Panc1 (cell line): ENCODE measurements at regions not wholly inside any gene's neighbourhood (a gene's known extent, or its start where the extent isn't known, plus 50 kb on each side); places are given as distances from the start of the nearest gene placed in this dataset.

Experiments used
- ATAC-seq: fragments of 200-7000 bp; cut with Tn5 transposase; 2 replicates; pipeline ENCODE4 v1.9.1; 2020; ENCODE audit warnings: mild to moderate bottlenecking, moderate library complexity
- BruUV-seq: library from RNA; stranded (reverse); fragments of 400-500 nt; replicated peaks from 2 replicates; lab custom pipeline; 2021; lab: Mats Ljungman, UMichigan
- CTCF ChIA-PET: fragments of 300-600 bp; sonication (Branson Sonifier 250); formaldehyde crosslinking; loops from one replicate; lab custom pipeline; 2022; ENCODE audit warnings: antibody characterized with exemption; lab: Charles Lee
- POLR2A ChIA-PET: fragments of 300-600 bp; sonication (Branson Sonifier 250); formaldehyde crosslinking; loops from one replicate; lab custom pipeline; 2022; ENCODE audit warnings: antibody characterized with exemption; lab: Charles Lee
- DNase-seq: peaks from one replicate; pipeline ENCODE4 v3.0.0-alpha.2; 2010; ENCODE audit warnings: low read depth, low spot score
- H3K27ac ChIP-seq: 2 replicates; pipeline ENCODE4 v1.5.1; 2011; ENCODE audit warnings: mild to moderate bottlenecking, low read length, inconsistent platforms
- H3K27me3 ChIP-seq: fragments of 200-500 bp; sonication (Bioruptor generic); 2 replicates; pipeline ENCODE4 v1.6.0; 2014; ENCODE audit warnings: low read length, inconsistent platforms; ENCODE audit not compliant: control insufficient read depth, insufficient read depth
- H3K36me3 ChIP-seq: fragments of 200-500 bp; sonication (Bioruptor generic); 2 replicates; pipeline ENCODE4 v1.5.1; 2014; ENCODE audit warnings: inconsistent platforms, mild to moderate bottlenecking, low read length, moderate library complexity; ENCODE audit not compliant: control insufficient read depth, insufficient read depth
- H3K4me1 ChIP-seq: 2 replicates; pipeline ENCODE4 v1.5.1; 2011; ENCODE audit warnings: inconsistent platforms, mild to moderate bottlenecking, low read length, moderate library complexity; ENCODE audit not compliant: control insufficient read depth, insufficient read depth
- H3K4me3 ChIP-seq, 2 experiments: 2 replicates each; pipeline ENCODE4 v1.5.1; 2011 to 2012; ENCODE audit warnings: low read depth in 2 of 2, low read length in 2 of 2, mild to moderate bottlenecking in 2 of 2, inconsistent platforms in 1 of 2, moderate library complexity in 1 of 2
- H3K9me3 ChIP-seq: fragments of 200-500 bp; sonication (Bioruptor generic); 2 replicates; pipeline ENCODE4 v1.5.1; 2014; ENCODE audit warnings: low read depth, mild to moderate bottlenecking, inconsistent platforms, low read length, moderate library complexity; ENCODE audit not compliant: control insufficient read depth, insufficient read depth
- CTCF ChIP-seq: fragments of 450-650 bp; IDR thresholded peaks from 2 replicates; pipeline ENCODE4 v1.5.1; 2017; ENCODE audit warnings: mild to moderate bottlenecking
- POLR2AphosphoS5 ChIP-seq: IDR thresholded peaks from 2 replicates; pipeline ENCODE4 v1.6.1; 2012; ENCODE audit warnings: mild to moderate bottlenecking, low read depth, low read length, moderate library complexity
- REST ChIP-seq, 2 experiments: IDR thresholded peaks; 2 replicates each; pipeline ENCODE4 v1.6.1; 2011 to 2012; ENCODE audit warnings: low read depth in 2 of 2, control low read depth in 1 of 2, low read length in 1 of 2, mild to moderate bottlenecking in 1 of 2, moderate library complexity in 1 of 2; ENCODE audit not compliant: insufficient read depth in 1 of 2
- SIN3A ChIP-seq: IDR thresholded peaks from 2 replicates; pipeline ENCODE4 v1.6.1; 2012; ENCODE audit warnings: low read depth, mild to moderate bottlenecking, low read length, moderate library complexity, borderline replicate concordance; ENCODE audit not compliant: insufficient read depth
- TCF7L2 ChIP-seq: IDR thresholded peaks from 2 replicates; pipeline ENCODE4 v1.6.1; 2011; ENCODE audit warnings: mild to moderate bottlenecking, low read depth, low read length, inconsistent platforms
- in situ Hi-C: cut with HindIII; loops from 2 replicates; pipeline ENCODE4 v1.10.0; 2016; ENCODE audit warnings: low sequenced_read_pairs, low pct_unique_long_range_greater_than_20kb
- intact Hi-C: fragments of 100-400 bp; cut with micrococcal nuclease; formaldehyde crosslinking; loops from one replicate; pipeline ENCODE4 v1.10.0; 2022; ENCODE audit not compliant: unreplicated experiment

- ChIA-PET POLR2A (no interaction called here), CTCF (no interaction called here)
- Histone ChIP-seq H3K27me3 (no peaks in the 10 kb centered on the region), H3K27ac (no peak overlapping the region), H3K36me3 (no peaks in the 10 kb centered on the region), H3K4me3 (no peak overlapping the region), H3K9me3 (no peaks in the 10 kb centered on the region), H3K4me1 (peaks cover 4% of the 10 kb centered on the region)
- intact Hi-C loops, result no loop called here
- in situ Hi-C loops, result no loop called here
- no TSS peak for BruUV-seq
- no peak for ATAC-seq
- no peak for DNase-seq
- no peak for TF ChIP-seq CTCF
Measured at GRCh38 chr13:90448466-90449037, 898.9 kb upstream of the MIR17HG start.

GRCh38 chr13:90453342-90453741 is 894.1 kb upstream of the MIR17HG start:
- CTCF ChIA-PET, result no interaction called here

More at GRCh38 chr13:90453342-90453741, 894.1 kb upstream of the MIR17HG start:
- H3K27ac ChIP-seq, result no peak overlapping the region
- no TSS peak for BruUV-seq
- no peak for TF ChIP-seq CTCF
- no peak for TF ChIP-seq TCF7L2
- no peak for TF ChIP-seq REST (IDR thresholded peaks at IDR 0.05; ENCODE audit: insufficient read depth in 1 of 2, low read depth in 2 of 2, low read length in 1 of 2)
- TF ChIP-seq SIN3A, result no peak
- TF ChIP-seq POLR2AphosphoS5, result no peak
- intact Hi-C loops (no loop called here), in situ Hi-C loops (no loop called here)
- H3K36me3 ChIP-seq, result no peaks in the 10 kb centered on the region
- DNase-seq, result no peak
- H3K27me3 ChIP-seq, result no peaks in the 10 kb centered on the region
- no peaks in the 10 kb centered on the region for H3K9me3 ChIP-seq
- POLR2A ChIA-PET, result no interaction called here
- ATAC-seq, result no peak
- H3K4me1 ChIP-seq, result no peaks in the 10 kb centered on the region
- no peak overlapping the region for H3K4me3 ChIP-seq
